ENCODE measurements at regions not wholly inside any gene's neighbourhood (a gene's known extent, or its start where the extent isn't known, plus 50 kb on each side); places are given as distances from the start of the nearest gene placed in this dataset.

DNA sequence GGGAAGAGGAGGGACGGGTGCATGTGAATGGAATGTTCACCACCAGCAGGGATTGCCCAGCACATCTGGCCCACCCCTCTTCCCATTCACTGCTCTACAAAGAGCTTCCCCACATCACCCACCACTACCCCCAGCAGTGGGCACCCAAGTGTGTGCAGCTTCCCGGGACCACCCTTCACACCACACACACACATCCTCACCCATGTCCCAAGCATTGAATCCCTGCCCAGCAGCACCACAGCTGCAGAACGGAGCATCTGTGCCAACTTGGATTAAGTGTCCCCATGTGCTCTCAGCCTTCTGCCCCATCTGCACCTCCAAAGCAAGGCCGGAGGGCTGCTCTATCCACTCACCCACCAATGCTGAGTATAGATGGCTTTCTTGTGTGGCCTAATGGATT, 141.4 kb downstream of the PSMG1 start:
- H3K4me3 ChIP-seq (ENCODE audit: low read depth, low read length), result no peak overlapping the region
- TF ChIP-seq, protein P1, sequence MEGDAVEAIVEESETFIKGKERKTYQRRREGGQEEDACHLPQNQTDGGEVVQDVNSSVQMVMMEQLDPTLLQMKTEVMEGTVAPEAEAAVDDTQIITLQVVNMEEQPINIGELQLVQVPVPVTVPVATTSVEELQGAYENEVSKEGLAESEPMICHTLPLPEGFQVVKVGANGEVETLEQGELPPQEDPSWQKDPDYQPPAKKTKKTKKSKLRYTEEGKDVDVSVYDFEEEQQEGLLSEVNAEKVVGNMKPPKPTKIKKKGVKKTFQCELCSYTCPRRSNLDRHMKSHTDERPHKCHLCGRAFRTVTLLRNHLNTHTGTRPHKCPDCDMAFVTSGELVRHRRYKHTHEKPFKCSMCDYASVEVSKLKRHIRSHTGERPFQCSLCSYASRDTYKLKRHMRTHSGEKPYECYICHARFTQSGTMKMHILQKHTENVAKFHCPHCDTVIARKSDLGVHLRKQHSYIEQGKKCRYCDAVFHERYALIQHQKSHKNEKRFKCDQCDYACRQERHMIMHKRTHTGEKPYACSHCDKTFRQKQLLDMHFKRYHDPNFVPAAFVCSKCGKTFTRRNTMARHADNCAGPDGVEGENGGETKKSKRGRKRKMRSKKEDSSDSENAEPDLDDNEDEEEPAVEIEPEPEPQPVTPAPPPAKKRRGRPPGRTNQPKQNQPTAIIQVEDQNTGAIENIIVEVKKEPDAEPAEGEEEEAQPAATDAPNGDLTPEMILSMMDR (IDR thresholded peaks at IDR 0.05; ENCODE audit: insufficient read depth, low read depth, low read length, missing control alignments), result no peak
- DNase-seq (ENCODE audit: low read depth), result no peak

DNA sequence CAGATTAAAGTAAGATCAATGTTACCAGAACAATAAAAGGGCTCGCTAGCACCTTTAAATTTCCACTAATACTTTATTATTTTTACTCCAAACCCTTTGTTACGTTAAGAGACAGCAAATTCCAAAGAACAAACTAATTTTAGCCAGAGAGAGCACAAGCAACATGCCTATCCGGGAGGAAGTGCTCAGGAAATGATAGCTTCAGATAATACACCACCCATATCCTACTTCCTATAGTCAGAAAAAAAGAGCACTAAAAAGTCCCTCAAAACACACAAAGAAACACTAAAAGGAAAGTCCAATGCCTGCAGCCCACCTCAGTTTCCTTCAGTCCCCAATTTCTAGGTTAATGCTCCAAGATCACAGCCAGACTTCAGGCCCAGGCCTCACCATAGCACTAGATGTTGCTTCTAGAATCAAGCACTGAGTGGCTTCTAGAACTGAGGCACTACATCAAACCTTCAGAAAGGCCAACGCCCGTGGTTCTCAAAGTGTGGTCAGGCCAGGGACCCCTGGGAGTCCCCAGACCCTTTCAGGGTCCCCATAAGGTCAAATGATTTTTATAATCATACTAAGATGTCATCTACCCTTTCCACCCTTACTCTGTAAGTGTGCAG, 142.6 kb downstream of the PSMG1 start:
- no peak for DNase-seq (ENCODE audit: low read depth)
- no peak overlapping the region for H3K4me3 ChIP-seq (ENCODE audit: low read depth, low read length)
- TF ChIP-seq, protein P1 (IDR thresholded peaks at IDR 0.05; ENCODE audit: insufficient read depth, low read depth, low read length, missing control alignments), result no peak

DNA sequence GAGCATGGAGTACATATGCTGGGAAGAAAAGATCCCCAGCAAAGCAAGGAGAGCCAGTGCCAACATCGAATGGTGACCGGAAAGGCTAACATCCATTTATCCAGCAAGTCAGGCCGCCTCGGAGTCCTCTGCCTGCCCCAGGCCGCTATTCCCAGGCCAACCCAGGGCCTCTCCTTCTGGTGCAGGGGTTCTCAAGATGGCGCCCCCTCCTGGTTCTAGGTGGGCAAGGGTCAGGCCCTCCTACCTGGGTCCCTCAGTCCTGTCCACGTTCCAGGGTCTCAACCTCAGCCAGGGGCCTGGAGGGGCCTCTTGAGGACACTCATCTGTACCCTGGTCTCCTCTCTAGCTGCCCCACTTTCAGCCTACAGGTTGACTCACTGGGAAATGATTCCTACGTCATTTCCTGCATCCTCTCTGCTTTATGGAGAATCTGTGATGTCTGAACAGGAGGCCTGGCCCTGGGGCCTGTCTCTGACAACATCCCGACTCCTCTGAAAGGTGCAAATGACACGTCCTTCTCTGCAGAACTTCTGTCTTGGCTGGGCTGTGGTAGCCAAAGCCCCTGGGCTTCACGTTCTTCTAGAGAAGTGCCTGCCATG, 145.3 kb downstream of the PSMG1 start:
- no peak overlapping the region for H3K4me3 ChIP-seq (ENCODE audit: low read depth, low read length)
- DNase-seq (ENCODE audit: low read depth), result no peak
- TF ChIP-seq, protein P1 (IDR thresholded peaks at IDR 0.05; ENCODE audit: insufficient read depth, low read depth, low read length, missing control alignments), result no peak

DNA sequence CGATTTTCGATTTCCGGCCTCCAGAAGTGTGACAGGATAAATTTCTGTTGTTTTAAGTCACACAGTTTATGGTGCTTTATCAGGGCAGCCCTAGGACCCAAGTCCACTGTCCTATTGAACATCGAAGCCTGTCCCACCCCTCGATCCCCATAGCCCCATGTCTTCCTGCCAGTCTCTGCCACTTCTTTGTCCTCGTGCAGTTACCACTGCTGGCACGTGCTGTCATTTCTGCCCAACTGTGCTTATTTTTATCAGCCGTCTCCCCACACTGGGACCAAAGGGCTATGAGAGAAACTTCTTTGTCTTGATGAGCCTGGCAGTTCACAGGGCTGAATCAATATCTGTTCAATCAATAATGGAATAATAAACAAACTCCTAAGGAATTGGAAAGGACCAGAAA, 146.7 kb downstream of the PSMG1 start:
- TF ChIP-seq, protein P1 (IDR thresholded peaks at IDR 0.05; ENCODE audit: insufficient read depth, low read depth, low read length, missing control alignments), result no peak
- DNase-seq (ENCODE audit: low read depth), result no peak
- H3K4me3 ChIP-seq (ENCODE audit: low read depth, low read length), result no peak overlapping the region

DNA sequence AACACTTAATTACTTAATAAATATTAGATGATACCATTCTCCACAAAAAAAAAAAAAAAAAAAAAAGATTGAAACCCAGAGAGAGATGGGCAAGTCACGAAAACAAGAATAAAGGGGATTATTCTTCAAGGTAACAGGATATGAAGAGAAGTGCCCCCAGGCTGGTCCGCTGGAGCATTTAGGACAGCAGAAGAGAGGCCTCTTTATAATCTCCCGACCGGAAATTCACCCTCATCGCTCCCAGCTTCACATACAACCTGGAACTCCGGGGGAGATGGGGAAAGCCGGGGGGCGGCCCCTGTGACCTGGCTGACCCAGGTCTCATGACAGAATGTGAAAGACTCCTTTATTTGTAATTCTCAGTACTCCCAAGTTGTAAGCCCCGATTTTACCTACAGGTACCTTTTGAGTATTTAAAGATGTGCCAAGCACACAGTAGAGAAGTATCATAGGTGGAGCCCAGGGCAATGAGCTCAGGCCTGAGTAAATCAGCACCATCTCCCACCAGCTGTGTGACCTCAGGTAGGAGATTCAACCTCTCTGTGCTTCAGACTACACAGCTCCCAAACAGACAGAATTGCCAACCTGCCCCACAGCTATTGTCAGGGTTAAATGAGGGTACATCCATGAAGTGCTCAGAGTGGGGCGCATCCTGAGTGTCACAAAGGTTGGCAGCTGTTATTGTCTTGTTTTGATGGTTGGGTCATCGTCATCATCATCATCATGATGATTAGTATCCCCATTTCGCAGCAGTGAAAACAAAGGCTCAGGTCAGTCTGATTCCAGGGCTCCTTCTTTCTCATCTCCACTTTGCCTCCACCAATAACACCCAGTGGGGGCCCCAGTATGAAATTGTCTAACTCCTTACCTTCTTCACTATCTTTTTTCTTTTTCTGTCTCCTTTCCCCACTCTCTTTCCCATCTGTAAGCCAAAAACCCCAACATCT, 148.4 kb downstream of the PSMG1 start:
- TF ChIP-seq, protein P1 (IDR thresholded peaks at IDR 0.05; ENCODE audit: insufficient read depth, low read depth, low read length, missing control alignments), result no peak
- no peak for DNase-seq (ENCODE audit: low read depth)
- no peak overlapping the region for H3K4me3 ChIP-seq (ENCODE audit: low read depth, low read length)

DNA sequence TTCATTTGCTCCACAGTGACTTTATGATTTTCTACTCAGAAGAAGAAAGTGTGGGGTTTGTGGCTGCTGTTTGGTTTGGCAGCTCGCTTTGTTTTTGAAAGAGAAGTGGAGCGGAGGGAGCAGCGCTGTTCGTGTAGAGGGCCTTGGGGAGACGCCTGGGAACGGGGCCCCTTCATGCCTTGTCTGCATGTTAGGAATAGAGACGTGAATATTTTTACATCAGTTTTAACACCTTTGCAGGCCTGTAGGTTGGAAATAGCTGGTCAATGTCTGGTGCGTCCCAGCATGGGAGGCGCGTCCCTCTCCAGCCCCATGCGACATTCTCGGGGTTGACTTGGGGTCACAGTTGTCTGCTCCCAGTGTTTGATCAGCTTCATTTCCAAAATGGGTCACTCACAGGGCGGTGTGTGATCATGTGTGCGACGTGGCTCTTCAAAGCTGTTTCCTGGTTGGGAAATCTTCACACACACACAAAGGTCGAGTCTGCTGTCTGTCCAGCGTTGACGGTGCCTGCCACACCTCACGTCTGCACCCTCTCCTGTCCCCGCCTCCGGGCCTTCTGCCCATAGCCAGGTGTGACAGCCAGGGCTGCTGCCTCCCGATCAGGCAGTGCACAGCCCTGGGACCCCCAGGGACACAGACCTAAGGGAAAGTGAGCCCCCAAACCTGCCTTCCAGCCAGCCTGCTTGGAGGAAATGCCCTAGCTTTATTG, 149.2 kb downstream of the PSMG1 start:
- TF ChIP-seq, protein P1 (IDR thresholded peaks at IDR 0.05; ENCODE audit: insufficient read depth, low read depth, low read length, missing control alignments), result no peak
- DNase-seq (ENCODE audit: low read depth), result no peak
- H3K4me3 ChIP-seq (ENCODE audit: low read depth, low read length), result no peak overlapping the region

All from GM12865 (cell line).